ENCODE measurements at regions not wholly inside any gene's neighbourhood (a gene's known extent, or its start where the extent isn't known, plus 50 kb on each side); places are given as distances from the start of the nearest gene placed in this dataset.

- no peak overlapping the region for H3K4me3 ChIP-seq (ENCODE audit: low read depth, low read length)
- TF ChIP-seq POLR2A (IDR thresholded peaks at IDR 0.05; ENCODE audit: extremely low read depth, insufficient read length): no peak
- no peak for DNase-seq (ENCODE audit: low read depth)
Measured at GRCh38 chr1:112256411-112256810, 139.6 kb upstream of the CTTNBP2NL start.

DNA sequence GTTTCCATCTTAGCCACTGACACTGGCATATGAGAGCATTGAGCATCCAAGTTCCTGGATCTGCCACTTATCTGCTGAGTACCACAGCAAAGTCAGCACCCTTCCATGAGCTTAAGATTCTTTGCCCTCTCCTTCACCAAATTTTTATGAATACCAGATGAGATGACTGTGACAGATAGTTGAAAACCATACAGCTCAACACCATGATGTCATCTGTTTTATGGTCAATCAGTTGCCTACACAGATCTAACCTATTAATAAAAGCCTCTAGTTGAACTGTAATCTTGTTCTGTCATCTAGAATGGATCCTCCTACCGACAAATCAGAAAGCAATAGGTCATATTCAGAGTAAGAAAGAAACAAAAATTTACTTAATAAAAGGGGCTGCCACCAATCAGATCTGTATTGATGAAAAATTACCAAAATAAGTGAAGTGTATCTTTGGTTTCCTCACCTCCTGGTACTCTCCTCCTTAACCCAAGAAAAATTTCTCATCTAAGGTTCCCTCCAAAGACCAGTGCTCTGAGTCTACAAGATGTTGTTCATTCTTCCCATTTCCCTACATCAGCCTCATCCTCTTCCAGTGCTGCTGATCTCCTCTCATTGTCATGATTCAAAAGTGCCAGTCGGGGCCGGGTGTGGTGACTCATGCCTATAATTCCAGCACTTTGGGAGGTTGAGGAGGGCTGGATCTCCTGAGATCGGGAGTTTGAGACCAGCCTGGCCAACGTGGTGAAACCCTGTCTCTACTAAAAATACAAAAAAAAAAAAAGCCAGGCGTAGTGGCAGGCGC, 138.8 kb upstream of the CTTNBP2NL start:
- no peak for DNase-seq (ENCODE audit: low read depth)
- no peak for TF ChIP-seq POLR2A (IDR thresholded peaks at IDR 0.05; ENCODE audit: extremely low read depth, insufficient read length)
- TF ChIP-seq, protein P1, sequence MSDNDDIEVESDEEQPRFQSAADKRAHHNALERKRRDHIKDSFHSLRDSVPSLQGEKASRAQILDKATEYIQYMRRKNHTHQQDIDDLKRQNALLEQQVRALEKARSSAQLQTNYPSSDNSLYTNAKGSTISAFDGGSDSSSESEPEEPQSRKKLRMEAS (IDR thresholded peaks at IDR 0.05; ENCODE audit: low read depth, low read length): no peak
- TF ChIP-seq, protein P2, sequence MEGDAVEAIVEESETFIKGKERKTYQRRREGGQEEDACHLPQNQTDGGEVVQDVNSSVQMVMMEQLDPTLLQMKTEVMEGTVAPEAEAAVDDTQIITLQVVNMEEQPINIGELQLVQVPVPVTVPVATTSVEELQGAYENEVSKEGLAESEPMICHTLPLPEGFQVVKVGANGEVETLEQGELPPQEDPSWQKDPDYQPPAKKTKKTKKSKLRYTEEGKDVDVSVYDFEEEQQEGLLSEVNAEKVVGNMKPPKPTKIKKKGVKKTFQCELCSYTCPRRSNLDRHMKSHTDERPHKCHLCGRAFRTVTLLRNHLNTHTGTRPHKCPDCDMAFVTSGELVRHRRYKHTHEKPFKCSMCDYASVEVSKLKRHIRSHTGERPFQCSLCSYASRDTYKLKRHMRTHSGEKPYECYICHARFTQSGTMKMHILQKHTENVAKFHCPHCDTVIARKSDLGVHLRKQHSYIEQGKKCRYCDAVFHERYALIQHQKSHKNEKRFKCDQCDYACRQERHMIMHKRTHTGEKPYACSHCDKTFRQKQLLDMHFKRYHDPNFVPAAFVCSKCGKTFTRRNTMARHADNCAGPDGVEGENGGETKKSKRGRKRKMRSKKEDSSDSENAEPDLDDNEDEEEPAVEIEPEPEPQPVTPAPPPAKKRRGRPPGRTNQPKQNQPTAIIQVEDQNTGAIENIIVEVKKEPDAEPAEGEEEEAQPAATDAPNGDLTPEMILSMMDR (IDR thresholded peaks at IDR 0.05; ENCODE audit: low read depth, low read length): no peak
- TF ChIP-seq MYC (IDR thresholded peaks at IDR 0.05; ENCODE audit: low read depth, low read length): no peak
- no peak overlapping the region for H3K4me3 ChIP-seq (ENCODE audit: low read depth, low read length)

DNA sequence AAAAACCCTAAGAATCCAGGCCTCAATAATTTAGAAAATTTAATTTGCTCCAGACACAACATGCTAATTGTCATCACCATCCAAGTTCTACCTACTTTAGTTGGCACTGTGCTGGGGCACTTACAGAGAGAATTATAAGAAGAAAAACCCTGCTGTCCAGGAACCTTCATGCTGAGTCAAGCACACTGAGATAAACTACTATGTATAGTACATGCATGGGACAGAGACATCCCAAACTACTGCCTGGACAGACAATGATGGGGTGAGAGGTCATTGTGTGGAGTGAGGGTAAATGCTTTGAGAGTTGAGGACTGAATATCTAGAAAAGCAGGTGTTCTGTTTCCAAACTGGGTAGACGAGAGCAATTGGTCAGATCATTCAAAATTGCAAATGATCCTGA, 135.3 kb upstream of the CTTNBP2NL start:
- DNase-seq (ENCODE audit: low read depth): no peak

DNA sequence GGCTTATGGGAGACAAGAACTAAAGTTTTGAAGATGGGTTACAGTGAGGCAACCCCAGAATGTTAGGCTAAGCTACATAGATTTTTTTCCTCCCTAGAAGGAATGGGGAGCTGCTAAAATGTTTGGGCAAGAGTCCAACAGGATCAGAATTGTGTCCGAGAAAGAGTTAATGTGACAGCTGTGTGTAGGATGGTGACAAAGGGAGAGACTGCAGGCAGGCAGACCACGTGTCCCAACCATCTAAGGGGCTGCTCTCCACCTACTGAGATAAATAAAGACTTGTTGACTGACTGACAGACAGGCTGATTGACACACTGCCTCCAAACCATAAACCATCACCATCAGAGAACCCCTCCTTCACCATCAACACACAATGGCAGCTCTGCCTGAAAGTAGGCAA, 133.7 kb upstream of the CTTNBP2NL start:
- H3K4me3 ChIP-seq (ENCODE audit: low read depth, low read length): no peak overlapping the region
- no peak for DNase-seq (ENCODE audit: low read depth)
- TF ChIP-seq POLR2A (IDR thresholded peaks at IDR 0.05; ENCODE audit: extremely low read depth, insufficient read length): no peak

More for the DNA sequence above, 135.3 kb upstream of the CTTNBP2NL start:
- TF ChIP-seq MYC (IDR thresholded peaks at IDR 0.05; ENCODE audit: low read depth, low read length) (no peak), POLR2A (IDR thresholded peaks at IDR 0.05; ENCODE audit: extremely low read depth, insufficient read length) (no peak)
- TF ChIP-seq, protein P2 (IDR thresholded peaks at IDR 0.05; ENCODE audit: low read depth, low read length): no peak
- TF ChIP-seq, protein P1 (IDR thresholded peaks at IDR 0.05; ENCODE audit: low read depth, low read length): no peak
- H3K4me3 ChIP-seq (ENCODE audit: low read depth, low read length): no peak overlapping the region

GRCh38 chr1:112263042-112263441, 133.0 kb upstream of the CTTNBP2NL start:
- DNase-seq (ENCODE audit: low read depth): no peak
- TF ChIP-seq, protein P2 (IDR thresholded peaks at IDR 0.05; ENCODE audit: low read depth, low read length): no peak
- TF ChIP-seq POLR2A (IDR thresholded peaks at IDR 0.05; ENCODE audit: extremely low read depth, insufficient read length) (no peak), MYC (IDR thresholded peaks at IDR 0.05; ENCODE audit: low read depth, low read length) (no peak)
- TF ChIP-seq, protein P1 (IDR thresholded peaks at IDR 0.05; ENCODE audit: low read depth, low read length): no peak

DNA sequence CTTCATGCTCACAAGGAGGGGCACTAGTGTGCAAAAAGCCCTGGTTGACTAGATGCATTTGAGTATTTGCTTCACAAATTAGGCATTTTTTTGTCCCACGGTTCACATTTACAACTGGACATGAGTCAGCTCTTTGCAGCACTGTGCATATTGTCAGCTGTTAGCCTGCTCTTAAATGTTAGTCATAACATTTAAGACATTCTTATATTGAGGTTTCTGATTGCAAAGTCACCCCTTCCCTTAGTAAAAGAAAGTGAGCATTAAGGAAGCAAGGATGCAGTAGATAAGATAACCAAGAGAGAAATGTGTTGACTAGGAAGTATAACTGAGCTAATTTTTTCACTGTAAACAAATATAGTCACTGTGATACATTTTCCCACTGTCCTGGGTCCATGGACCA, 132.6 kb upstream of the CTTNBP2NL start:
- DNase-seq (ENCODE audit: low read depth): no peak
- TF ChIP-seq, protein P1 (IDR thresholded peaks at IDR 0.05; ENCODE audit: low read depth, low read length): no peak
- TF ChIP-seq, protein P2 (IDR thresholded peaks at IDR 0.05; ENCODE audit: low read depth, low read length): no peak
- TF ChIP-seq POLR2A (IDR thresholded peaks at IDR 0.05; ENCODE audit: extremely low read depth, insufficient read length) (no peak), MYC (IDR thresholded peaks at IDR 0.05; ENCODE audit: low read depth, low read length) (no peak)
- no peak overlapping the region for H3K4me3 ChIP-seq (ENCODE audit: low read depth, low read length)

More at GRCh38 chr1:112263042-112263441, 133.0 kb upstream of the CTTNBP2NL start:
- no peak overlapping the region for H3K4me3 ChIP-seq (ENCODE audit: low read depth, low read length)

GRCh38 chr1:112264010-112264409, 132.0 kb upstream of the CTTNBP2NL start:
- DNase-seq (ENCODE audit: low read depth): no peak
- no peak overlapping the region for H3K4me3 ChIP-seq (ENCODE audit: low read depth, low read length)
- TF ChIP-seq MYC (IDR thresholded peaks at IDR 0.05; ENCODE audit: low read depth, low read length): no peak
- TF ChIP-seq, protein P1 (IDR thresholded peaks at IDR 0.05; ENCODE audit: low read depth, low read length): no peak
- TF ChIP-seq, protein P2 (IDR thresholded peaks at IDR 0.05; ENCODE audit: low read depth, low read length): no peak
- no peak for TF ChIP-seq POLR2A (IDR thresholded peaks at IDR 0.05; ENCODE audit: extremely low read depth, insufficient read length)
